Uterus (tissue), 2 donors: ENCODE measurements at regions not wholly inside any gene's neighbourhood (a gene's known extent, or its start where the extent isn't known, plus 50 kb on each side); places are given as distances from the start of the nearest gene placed in this dataset.

Source experiments
- POLR2A ChIP-seq, 2 donors: fragments of 450-650 bp; IDR thresholded peaks; one replicate each; pipeline ENCODE4 v1.6.1; 2016; ENCODE audit warnings: antibody characterized with exemption in 2 of 2, mild to moderate bottlenecking in 1 of 2, moderate library complexity in 1 of 2
- TF ChIP-seq, protein P1 (sequence below), 4 experiments: fragments of 200-600 bp in 2 of 4; fragments of 450-650 bp in 2 of 4; sonication (generic) in 2 of 4; IDR thresholded peaks; one replicate each; pipeline ENCODE4 v1.5.1; 2016 to 2019; ENCODE audit warnings: antibody characterized with exemption in 4 of 4, mild to moderate bottlenecking in 2 of 4, moderate library complexity in 1 of 4

DNA sequence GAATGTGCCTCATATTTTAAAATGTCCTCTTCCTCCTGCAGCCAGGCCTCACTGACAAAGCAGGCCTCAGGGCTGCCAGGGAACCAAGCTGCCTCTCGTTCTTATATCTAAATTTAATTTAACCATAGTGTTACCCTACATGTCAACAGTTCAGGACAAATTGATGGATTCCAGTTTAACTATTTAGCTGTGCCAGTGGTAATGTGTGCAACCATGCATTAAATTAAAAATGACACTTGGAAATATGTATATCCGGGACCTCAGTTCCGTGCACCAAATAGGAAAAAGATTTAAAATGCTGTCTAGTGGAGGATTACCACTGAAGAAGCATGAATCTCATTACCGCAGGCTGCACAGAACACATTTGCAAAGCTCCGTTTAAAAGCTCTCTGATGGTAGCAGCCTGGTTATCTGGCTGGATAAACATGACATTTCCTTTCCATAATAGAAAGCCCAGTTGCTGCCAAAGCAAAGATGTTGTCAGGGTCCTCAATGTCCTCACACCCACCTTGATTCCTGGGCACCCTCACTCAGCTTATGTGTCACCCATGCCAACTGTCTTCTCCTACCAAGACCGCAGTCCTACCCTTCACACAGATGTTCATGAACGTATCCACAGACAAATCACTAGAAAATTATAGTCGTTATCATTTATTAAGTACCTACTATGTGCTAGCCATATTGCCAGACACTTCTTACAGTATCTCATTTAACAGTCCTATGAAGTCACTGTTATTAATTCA is 73.3 kb upstream of the FRMD4A start:
- TF ChIP-seq, protein P1, sequence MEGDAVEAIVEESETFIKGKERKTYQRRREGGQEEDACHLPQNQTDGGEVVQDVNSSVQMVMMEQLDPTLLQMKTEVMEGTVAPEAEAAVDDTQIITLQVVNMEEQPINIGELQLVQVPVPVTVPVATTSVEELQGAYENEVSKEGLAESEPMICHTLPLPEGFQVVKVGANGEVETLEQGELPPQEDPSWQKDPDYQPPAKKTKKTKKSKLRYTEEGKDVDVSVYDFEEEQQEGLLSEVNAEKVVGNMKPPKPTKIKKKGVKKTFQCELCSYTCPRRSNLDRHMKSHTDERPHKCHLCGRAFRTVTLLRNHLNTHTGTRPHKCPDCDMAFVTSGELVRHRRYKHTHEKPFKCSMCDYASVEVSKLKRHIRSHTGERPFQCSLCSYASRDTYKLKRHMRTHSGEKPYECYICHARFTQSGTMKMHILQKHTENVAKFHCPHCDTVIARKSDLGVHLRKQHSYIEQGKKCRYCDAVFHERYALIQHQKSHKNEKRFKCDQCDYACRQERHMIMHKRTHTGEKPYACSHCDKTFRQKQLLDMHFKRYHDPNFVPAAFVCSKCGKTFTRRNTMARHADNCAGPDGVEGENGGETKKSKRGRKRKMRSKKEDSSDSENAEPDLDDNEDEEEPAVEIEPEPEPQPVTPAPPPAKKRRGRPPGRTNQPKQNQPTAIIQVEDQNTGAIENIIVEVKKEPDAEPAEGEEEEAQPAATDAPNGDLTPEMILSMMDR (IDR thresholded peaks at IDR 0.05), result no peak
- no peak for TF ChIP-seq POLR2A (IDR thresholded peaks at IDR 0.05)
